Skin epidermis (tissue), 12 donors: ENCODE measurements at regions not wholly inside any gene's neighbourhood (a gene's known extent, or its start where the extent isn't known, plus 50 kb on each side); places are given as distances from the start of the nearest gene placed in this dataset.

Source experiments
- H3K27ac ChIP-seq, 21 experiments: fragments of 200-600 bp; sonication (generic) in 11 of 21; one replicate each; pipeline ENCODE4 v1.5.0; 2020; ENCODE audit warnings: mild to moderate bottlenecking in 3 of 21, inconsistent platforms in 2 of 21, moderate library complexity in 2 of 21
- H3K4me3 ChIP-seq, 7 experiments: fragments of 200-600 bp; sonication (generic) in 2 of 7; one replicate each; pipeline ENCODE4 v1.5.0; 2020; ENCODE audit warnings: inconsistent platforms in 2 of 7, mild to moderate bottlenecking in 2 of 7, moderate library complexity in 1 of 7

GRCh38 chr17:79506150-79506870 is 104.5 kb downstream of the RBFOX3 start:
- no peak overlapping the region for H3K27ac ChIP-seq
- no peak overlapping the region for H3K4me3 ChIP-seq

DNA sequence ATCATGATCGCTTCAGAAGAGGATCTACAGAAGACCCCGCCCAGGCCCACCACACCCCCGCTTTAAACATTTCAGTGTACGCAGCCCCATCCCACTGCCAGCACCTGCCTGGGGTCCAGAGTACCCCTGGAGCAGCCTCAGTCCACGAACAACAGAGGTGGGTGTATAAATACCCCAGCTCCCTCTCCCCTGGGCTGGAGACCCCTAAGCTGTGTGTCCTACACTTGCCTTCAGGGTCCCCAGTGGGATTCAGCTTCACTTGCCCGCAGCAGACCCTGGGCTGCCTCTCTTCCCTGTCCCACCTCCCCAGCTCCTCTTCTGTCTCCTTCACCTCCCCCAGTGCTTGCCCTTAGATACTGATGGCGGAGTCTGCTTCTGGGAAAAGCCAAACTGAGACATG is 105.7 kb downstream of the RBFOX3 start:
- Histone ChIP-seq H3K4me3 (no peak overlapping the region), H3K27ac (no peak overlapping the region)

DNA sequence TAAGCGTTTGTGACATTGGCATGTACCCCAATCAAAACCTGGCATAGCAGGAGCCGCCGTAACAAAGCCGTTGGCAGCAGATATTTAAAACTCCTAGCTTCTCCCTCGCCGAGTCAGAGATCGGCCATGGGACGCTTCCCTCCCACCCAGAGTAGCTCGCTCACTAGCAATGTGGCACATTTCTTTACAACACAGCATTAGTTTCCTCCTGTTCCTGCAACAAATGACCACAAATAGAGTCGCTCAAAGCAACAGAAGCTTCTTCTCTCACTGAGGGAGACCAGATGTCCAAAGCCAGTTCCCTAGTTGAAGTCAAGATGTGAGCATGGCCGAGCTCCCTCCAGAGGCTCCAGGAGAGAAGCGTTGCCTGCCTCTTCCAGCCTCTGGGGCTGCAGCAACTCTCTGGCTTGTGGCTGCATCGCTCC is 106.7 kb downstream of the RBFOX3 start:
- Histone ChIP-seq H3K4me3 (no peak overlapping the region), H3K27ac (no peak overlapping the region)

DNA sequence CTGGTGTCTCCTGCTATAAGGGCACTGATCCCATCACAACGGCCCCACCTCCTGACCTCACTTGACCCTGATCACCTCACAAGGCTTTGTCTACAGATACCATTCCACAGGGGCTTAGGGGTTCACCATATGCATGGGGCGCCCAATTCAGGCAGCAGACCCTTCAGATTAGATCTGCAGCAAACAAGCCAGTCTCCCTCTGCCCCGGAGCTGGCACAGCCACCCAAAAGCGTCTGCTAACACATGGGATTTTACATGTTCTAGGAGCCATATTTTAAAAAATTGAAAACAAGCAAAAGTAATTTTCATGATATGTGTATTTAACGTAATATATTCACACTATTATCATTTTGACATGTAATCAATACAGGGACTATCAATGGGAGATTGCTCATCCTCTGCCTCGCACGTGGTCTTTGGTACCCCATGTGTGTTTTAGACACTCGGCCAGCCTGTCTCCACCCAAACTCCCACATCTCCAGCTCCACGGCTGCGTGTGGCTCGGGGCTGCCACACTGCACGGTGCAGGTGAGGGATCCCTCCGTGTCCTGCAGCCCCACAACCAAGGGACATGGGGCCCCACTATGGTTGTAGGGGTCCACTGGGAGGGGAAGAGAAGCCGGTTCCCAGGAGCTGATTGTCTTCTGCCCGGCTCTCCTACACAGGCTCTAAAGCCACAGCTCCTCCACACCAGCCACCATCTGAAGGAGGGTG is 107.6 kb downstream of the RBFOX3 start:
- no peak overlapping the region for H3K27ac ChIP-seq
- no peak overlapping the region for H3K4me3 ChIP-seq

DNA sequence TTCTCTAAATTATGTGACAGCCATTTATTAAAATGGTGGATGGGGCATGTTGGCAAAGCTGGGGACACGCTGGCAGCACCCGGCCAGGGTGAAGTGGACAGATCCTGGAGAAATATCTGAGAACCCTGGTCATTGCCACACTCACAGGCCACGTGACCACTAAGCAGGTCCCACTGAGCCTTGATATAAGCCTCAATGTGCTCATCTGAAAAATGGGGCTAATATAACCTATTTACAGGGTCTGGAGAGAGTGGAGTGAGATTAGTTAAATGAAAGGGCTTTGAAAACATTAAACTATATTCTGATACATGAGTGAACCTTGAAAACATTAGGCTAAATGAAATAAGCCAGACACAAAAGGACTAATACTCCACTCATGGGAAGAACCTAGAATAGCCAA is 108.9 kb downstream of the RBFOX3 start:
- H3K27ac ChIP-seq = no peak overlapping the region
- no peak overlapping the region for H3K4me3 ChIP-seq

DNA sequence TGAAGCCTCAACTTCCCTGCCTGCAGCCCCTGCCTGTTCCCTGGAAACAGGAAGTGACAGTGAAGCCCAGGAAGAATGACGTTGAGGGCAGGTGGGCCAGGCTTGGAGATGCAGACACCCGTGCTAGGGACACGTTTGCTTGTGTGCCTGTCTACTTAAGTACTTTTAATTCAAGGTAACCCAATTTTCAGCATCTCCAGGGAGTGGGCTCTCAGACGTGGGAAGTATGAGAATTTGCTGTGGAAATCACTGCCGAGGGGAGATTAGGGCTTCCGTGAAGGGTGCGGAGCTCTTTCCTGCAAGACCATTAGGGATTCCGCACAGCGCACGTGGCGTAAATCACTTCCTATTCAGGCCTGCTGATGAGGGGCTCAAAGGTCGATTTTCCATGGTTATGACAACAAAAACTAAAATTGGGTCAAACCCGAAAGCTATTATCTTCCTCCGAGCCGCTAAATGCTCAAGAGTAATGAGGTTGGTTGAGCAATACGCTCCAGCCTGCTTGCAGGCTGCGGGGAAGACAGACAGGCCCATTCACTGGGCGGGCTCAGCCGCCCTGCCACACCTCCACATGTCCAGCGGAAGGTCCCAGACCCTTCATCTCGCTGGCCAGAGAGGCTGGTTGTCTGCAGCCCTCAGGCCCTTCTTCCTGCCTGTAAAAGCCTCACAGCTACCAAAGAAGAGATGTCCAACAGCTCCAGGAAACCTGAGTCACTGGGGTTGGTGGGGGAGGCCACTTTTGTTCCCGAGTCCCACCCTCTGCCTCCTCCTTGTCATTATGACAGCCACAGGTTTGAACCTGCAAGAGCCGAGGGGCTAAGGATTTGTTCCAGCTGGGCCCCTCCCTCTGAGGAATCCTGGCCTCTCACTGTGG is 109.9 kb downstream of the RBFOX3 start:
- no peak overlapping the region for H3K27ac ChIP-seq
- H3K4me3 ChIP-seq = no peak overlapping the region

DNA sequence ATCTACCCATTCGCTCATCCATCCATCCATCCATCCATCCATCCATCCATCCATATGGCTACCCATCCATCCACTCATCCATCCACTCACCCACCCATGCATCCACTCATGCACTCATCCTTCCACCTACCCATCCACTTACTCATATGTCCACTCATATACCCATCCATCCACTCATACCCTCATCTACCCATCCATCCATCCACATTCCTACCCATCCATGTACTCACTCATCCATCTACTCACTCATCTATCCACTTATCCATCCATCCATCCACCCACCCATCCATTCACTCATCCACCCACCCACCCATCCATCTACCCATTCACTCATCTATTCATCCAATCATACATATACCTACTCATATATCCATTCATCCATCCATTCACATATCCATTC is 112.0 kb downstream of the RBFOX3 start:
- Histone ChIP-seq H3K4me3 (no peak overlapping the region), H3K27ac (no peak overlapping the region)

- Histone ChIP-seq H3K27ac (no peak overlapping the region), H3K4me3 (no peak overlapping the region)
Measured at GRCh38 chr17:79497777-79498348, 113.0 kb downstream of the RBFOX3 start.

GRCh38 chr17:79496422-79497005 is 114.3 kb downstream of the RBFOX3 start:
- Histone ChIP-seq H3K4me3 (no peak overlapping the region), H3K27ac (no peak overlapping the region)

DNA sequence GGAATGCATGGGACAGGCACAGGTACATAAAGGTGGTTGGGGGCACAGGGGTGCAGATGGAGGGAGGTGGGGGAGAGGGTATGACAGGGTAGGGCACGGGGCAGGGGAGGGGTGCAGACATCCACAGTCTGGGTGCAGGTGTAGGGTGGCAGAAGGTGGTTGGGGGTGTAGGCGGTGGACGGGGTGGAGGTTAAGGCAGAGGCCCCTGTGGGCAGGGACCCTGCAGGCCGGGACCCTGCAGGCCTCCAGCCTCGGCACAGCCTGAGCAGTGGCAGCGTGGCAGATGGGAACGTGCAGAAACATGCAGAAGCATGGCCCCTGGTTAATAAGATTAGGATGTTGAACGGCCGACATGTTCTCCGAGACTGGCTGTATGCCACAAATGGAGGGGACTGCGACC is 115.2 kb downstream of the RBFOX3 start:
- Histone ChIP-seq H3K27ac (no peak overlapping the region), H3K4me3 (no peak overlapping the region)

DNA sequence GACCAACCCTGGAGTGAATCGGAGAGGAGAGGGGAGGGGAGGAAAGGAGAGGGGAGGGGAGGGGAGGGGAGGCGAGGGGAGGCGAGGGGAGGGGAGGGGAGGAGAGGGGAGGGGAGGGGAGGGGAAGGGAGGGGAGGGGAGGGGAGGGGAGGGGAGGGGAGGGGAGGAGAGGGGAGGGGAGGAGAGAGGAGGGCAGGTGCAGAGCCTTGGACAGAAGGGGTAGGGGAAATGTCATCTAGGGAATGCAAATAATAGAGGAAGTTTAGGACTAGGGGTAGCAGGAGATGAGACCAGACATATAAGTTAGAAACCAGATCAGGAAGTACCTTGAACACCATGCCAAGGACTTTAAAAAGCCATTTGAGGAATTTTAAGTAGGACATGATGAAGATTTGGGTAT is 119.8 kb downstream of the RBFOX3 start:
- H3K4me3 ChIP-seq = no peak overlapping the region
- H3K27ac ChIP-seq = no peak overlapping the region

GRCh38 chr17:79490530-79490929 is 120.3 kb downstream of the RBFOX3 start:
- Histone ChIP-seq H3K4me3 (no peak overlapping the region), H3K27ac (no peak overlapping the region)

DNA sequence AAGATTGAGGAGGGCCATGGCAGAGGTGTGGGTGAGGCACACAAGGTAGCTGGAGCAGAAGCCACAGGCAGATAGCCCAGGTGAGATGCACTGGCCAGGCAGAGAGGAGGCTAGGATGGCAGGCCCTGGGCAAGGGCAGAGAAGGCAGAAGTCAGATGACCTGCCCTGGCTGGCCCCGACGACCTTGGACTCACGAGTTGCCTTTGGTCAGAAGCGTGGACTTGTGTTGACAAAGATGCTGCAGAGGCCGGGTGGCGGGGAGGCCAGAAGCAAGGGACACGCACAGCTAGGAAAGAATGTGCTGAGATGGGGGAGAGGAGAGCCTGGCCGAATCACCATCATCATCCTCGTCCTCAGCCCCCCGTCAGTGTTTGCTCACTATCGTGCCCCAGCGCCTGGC is 123.7 kb downstream of the RBFOX3 start:
- no peak overlapping the region for H3K4me3 ChIP-seq
- no peak overlapping the region for H3K27ac ChIP-seq

DNA sequence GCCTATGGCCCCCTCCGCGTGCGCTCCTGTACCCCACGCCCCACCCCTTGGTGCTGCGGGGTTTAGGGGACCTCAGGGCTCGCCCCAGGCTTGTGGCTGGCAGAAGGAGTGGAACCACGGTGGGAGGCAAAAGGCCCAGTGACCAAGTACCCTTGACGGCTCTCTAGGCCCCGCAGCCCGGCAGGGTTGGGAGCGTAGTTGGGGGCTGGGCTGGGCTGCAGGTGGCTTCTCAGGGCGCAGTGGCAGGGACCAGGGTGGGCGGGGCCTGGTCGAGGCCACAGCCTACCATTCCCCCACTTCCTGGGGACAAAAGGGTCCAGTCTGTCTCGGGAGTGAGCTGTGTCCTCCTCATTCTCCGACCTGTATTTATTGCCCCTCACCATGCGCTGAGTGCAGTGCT is 124.9 kb downstream of the RBFOX3 start:
- H3K4me3 ChIP-seq = no peak overlapping the region
- no peak overlapping the region for H3K27ac ChIP-seq

- no peak overlapping the region for H3K27ac ChIP-seq
- no peak overlapping the region for H3K4me3 ChIP-seq
Measured at GRCh38 chr17:79485419-79485985, 125.3 kb downstream of the RBFOX3 start.

DNA sequence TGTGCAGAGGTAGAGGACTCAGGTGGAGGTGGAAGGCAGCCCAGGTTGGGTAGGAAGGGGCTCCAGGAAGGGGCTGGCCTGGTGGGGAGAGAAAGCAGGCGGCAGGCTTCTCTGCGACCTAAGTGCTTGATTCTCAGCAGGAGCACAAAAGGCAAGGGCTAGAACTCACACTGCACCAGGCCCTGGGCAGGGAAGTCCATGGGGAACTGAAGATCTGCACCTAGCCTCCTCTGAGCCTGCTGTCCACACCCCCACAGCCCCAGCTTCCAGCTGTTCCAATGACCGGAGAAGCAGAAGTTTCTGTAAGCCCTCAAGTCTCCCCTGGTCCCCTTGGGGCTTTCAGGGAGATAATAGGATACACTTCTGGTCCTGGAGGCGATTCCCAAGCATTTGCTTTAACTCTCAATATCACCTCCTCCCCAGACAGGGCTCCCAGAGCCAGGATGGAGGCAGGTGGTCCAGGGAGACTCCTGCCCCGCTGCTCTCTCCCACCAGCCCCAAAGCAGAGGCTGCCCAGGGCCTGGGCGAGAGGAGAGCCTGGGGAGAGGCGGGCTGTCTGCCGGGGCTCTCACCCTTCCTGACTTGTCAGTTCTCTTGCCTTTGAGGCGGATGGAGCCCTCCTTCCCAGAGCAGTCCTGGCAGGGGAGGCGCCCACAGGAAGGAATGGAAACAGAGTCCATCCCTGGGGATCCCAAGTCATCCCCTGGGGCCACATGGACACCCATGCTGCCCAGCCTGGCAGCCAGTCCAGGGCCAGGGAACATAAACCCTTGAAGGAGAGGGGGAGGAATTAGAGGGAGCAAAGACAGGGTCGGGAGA is 126.0 kb downstream of the RBFOX3 start:
- no peak overlapping the region for H3K4me3 ChIP-seq
- H3K27ac ChIP-seq = no peak overlapping the region

- Histone ChIP-seq H3K4me3 (no peak overlapping the region), H3K27ac (no peak overlapping the region)
Measured at GRCh38 chr17:79483842-79484241, 127.0 kb downstream of the RBFOX3 start.

- H3K27ac ChIP-seq = no peak overlapping the region
Measured at GRCh38 chr17:79482727-79483521, 127.9 kb downstream of the RBFOX3 start.

More at GRCh38 chr17:79482727-79483521, 127.9 kb downstream of the RBFOX3 start:
- H3K4me3 ChIP-seq = no peak overlapping the region
